SKM-1 treated with dmso at 0.1 percent for 144 hours (cell line): ENCODE measurements at regions not wholly inside any gene's neighbourhood (a gene's known extent, or its start where the extent isn't known, plus 50 kb on each side); places are given as distances from the start of the nearest gene placed in this dataset.
A peak's percentile ranks its signal among the peaks of the same experiment; 100 is the strongest.
"Not testable (repeated sequence)": the region's sequence is repeated elsewhere in the genome, so short reads cannot be mapped to it uniquely, and the experiment has no call there.

ENCODE experiments used
- DNase-seq: peaks from one replicate; lab custom pipeline; 2025; ENCODE audit not compliant: unreplicated experiment; lab: John Stamatoyannopoulos, UW

GRCh38 chr12:46942579-46942978, 116.8 kb upstream of the SLC38A4 start:
- DNase-seq: no peak

GRCh38 chr12:46944088-46944487, 118.3 kb upstream of the SLC38A4 start:
- DNase-seq: no peak

GRCh38 chr12:46944771-46945170, 119.0 kb upstream of the SLC38A4 start:
- DNase-seq: no peak

GRCh38 chr12:46945591-46945990, 119.8 kb upstream of the SLC38A4 start:
- DNase-seq: no peak

GRCh38 chr12:46946137-46946536, 120.3 kb upstream of the SLC38A4 start:
- DNase-seq: no peak

- no peak for DNase-seq
Observed at GRCh38 chr12:46948936-46949545, 123.2 kb upstream of the SLC38A4 start.

GRCh38 chr12:46950094-46950493, 124.3 kb upstream of the SLC38A4 start:
- DNase-seq: no peak

- DNase-seq: no peak
Observed at GRCh38 chr12:46952880-46953483, 126.4 kb upstream of the PCED1B start.

- DNase-seq: peak; percentile 12
Observed at GRCh38 chr12:46956451-46957035, 122.9 kb upstream of the PCED1B start.

- DNase-seq: no peak
Observed at GRCh38 chr12:46958053-46958452, 121.4 kb upstream of the PCED1B start.

- DNase-seq: no peak
Observed at GRCh38 chr12:46958599-46959290, 120.7 kb upstream of the PCED1B start.

GRCh38 chr12:46959502-46959901, 119.9 kb upstream of the PCED1B start:
- DNase-seq: no peak

- no peak for DNase-seq
Observed at GRCh38 chr12:46960681-46961080, 118.7 kb upstream of the PCED1B start.

GRCh38 chr12:46963191-46963590, 116.2 kb upstream of the PCED1B start:
- DNase-seq: no peak

GRCh38 chr12:46963977-46964971, 115.1 kb upstream of the PCED1B start:
- DNase-seq: no peak

GRCh38 chr12:46965137-46965536, 114.3 kb upstream of the PCED1B start:
- no peak for DNase-seq

- no peak for DNase-seq
Observed at GRCh38 chr12:46965880-46966279, 113.5 kb upstream of the PCED1B start.

GRCh38 chr12:46970636-46971035, 108.8 kb upstream of the PCED1B start:
- no peak for DNase-seq

GRCh38 chr12:46973937-46974336, 105.5 kb upstream of the PCED1B start:
- DNase-seq: not testable (repeated sequence)

- DNase-seq: no peak
Observed at GRCh38 chr12:46977871-46978375, 101.5 kb upstream of the PCED1B start.

GRCh38 chr12:46981622-46982021, 97.8 kb upstream of the PCED1B start:
- DNase-seq: no peak
